GM15510 (cell line): ENCODE measurements at regions not wholly inside any gene's neighbourhood (a gene's known extent, or its start where the extent isn't known, plus 50 kb on each side); places are given as distances from the start of the nearest gene placed in this dataset.

Experiments used
- POLR2A ChIP-seq: IDR thresholded peaks from 3 replicates; pipeline ENCODE4 v1.6.1; 2011; ENCODE audit warnings: borderline replicate concordance; ENCODE audit not compliant: insufficient read length; ENCODE audit errors: extremely low read depth

GRCh38 chr6:112482373-112482772, 135.2 kb downstream of the RFPL4B start:
- TF ChIP-seq POLR2A = no peak

DNA sequence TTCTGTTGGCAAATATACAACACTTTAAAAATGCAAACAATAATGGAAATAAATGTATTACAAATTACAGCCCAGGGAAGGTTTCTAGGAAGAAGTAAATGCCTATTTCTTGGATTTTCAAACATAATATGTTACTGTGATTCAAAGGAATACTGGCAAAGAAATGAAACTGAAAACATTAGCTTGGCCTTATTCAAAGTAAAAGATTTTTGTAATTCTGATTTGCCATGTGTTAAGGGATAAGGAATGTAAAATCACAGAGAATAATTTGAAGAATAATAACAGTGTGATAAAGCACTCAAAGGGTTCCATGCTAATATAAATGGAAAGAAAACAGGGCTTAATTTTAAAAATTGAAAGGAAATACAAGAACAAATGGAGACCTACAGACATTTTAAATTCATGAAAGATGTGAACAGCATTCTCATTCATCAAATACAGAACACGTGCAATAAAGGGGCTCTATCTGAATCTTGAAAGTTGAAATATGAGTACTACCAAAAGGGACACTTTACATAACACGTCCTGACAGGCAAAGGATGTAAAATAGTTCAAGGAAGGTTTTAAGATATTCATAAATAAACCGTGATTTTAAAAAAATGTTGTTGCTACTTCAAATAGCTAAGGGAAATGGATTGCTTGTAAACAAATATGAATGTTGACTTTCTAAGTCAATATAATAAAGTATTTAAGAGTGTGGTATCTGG, 138.1 kb downstream of the RFPL4B start:
- TF ChIP-seq POLR2A = no peak

GRCh38 chr6:112485827-112486212, 138.7 kb downstream of the RFPL4B start:
- no peak for TF ChIP-seq POLR2A

- no peak for TF ChIP-seq POLR2A
Measured at GRCh38 chr6:112486454-112486853, 139.3 kb downstream of the RFPL4B start.

- TF ChIP-seq POLR2A = no peak
Measured at GRCh38 chr6:112488238-112488637, 141.1 kb downstream of the RFPL4B start.

- TF ChIP-seq POLR2A = no peak
Measured at GRCh38 chr6:112501705-112502104, 154.6 kb downstream of the RFPL4B start.

DNA sequence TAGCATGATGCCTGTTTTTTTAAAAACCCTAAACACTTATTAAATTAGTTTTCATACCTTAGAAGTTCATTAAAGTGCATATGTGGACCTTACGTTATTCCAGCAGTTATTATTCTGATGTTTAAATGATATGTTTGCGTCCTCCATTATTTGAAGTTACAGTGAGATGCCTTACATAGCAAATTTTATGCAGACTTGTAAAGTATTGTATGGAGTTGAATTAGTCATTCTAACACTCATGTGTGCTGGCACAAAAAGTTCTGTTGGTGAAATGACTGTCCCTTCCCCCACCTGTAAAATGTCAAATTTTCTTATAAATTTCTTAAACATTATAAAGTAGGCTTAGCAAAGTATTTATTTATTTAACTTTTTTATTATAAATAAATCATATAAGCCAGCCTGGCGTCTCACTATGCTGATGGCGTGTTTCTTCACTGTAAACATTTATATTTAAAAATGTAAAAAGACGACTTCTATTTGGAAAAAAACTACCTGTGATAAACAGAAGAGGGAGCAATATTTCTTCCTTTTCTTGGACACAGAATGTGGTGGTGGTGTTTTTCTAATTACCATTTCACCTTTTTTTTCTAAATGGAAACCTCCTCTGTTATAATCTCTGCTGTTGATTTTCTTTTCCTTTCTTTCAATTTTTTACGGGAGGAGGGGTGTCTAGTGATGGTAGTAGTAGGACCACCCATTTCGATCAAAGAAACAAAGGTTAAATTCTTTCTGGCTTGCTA, 155.4 kb downstream of the RFPL4B start:
- no peak for TF ChIP-seq POLR2A

DNA sequence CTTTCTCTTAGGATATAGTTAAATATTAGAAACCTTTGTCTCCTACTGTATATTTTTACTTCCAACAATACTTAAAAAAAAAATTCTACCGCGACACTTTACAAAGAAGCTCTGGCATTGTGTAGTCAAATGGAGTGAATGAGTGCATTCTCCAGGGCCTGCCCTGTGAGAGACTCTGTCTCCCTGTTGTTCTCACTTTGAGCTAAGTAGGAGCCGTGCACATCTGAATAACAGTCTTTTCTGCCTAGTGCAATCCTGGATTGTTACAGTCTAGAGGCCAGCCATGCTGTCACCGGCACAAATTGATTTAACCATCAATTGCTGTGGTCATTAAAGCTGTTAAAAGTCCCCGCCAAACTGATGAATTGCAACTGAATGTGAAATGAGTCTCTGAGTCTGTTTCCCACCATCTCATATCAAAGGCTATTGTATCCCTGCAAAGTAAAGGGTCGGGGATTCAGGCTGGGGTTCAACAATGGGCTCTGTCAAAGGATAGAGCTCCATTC, 156.0 kb downstream of the RFPL4B start:
- no peak for TF ChIP-seq POLR2A

- no peak for TF ChIP-seq POLR2A
Measured at GRCh38 chr6:112504621-112505020, 157.5 kb downstream of the RFPL4B start.

DNA sequence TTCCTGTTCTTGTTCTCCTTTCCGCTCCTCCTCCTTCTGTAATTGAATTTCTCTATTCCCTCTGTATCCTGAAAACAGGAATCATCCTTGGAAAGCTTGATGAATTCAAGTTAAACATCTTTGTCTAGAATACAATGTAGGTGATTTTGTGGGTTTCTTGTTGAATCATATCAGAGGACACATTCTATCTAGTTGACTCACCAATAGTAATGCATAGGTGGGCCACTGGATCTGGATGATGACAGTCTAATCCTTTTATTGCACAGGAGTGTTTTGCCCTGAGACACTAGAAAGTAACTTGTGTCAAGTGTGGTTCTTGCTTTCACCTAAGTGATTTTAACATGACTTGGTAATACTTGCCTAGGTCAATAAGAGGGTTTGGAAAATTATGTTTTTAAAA, 164.3 kb downstream of the RFPL4B start:
- no peak for TF ChIP-seq POLR2A

DNA sequence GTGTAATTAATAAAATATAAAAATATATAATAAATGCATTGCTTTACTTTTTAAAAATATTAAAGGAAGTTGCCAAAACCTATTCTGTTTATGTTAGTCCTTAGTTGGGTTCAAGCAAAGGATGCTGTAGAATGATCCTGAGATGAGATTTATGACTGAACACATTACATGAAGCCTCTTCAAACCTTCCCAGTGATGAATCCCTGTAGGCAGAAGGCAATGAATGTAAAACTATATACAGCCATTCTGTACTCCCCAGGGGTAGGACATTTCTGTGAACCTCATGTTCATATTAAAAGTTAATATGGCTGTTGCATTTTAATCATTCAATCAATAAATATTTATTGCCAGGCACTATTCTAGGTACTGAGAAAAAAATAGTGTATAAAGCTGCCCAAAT, 166.0 kb downstream of the RFPL4B start:
- no peak for TF ChIP-seq POLR2A

DNA sequence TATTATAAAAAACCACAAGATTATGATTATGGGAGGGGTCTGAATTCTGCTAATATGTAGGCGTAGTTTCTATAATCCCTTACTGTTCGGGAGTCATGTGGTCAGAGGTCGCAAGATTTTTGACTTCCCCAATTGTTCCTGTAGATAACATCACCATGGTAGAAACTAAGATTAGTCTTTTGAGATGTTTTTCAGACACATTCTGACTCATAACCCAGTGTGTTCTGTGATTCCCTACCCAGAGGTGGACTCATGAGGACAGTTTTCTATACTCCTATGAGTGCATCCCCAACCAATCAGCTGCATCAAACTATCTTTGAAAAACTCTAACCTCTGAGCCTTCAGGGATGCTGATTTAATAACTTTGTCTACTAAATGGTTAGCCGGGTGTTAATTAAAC, 175.5 kb downstream of the RFPL4B start:
- TF ChIP-seq POLR2A = no peak

- no peak for TF ChIP-seq POLR2A
Measured at GRCh38 chr6:112524071-112524470, 176.9 kb downstream of the RFPL4B start.

DNA sequence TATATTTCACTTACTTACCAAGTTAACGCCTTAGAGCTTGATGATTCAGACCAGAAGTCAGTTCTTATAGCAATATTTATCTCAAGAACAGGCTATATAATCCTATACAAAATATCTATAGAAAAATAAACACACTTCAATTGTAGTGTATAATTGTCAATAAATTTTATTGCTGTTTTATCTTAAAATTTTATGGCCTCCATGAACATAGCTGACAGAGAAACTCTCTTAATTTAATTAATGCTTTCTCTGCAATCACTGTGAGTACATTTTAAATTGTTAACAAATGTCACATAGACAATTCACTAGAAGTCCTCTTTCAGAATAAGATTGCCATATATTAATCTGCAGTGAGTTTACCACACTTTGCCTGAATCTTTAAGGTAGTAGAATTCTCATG, 178.6 kb downstream of the RFPL4B start:
- TF ChIP-seq POLR2A = no peak

DNA sequence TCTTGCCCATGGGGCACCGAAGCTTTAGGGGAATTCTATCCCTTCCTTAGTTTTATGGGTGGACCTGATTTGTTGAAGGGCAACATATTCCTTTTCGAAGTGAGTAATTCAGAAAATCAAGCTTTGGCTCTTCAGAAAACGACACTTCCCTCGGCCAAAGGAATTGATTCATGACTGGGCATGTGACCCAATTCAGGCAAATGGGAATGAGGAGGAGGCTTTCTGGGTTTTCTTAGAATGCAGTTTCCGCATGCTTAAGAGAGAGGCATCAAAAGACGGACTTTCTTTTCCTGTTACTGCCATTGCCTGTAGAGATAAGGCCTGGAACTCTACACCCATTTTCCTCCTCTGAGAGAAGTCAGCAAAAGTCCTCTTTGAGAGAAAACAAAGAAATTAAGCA, 179.5 kb downstream of the RFPL4B start:
- TF ChIP-seq POLR2A = no peak

DNA sequence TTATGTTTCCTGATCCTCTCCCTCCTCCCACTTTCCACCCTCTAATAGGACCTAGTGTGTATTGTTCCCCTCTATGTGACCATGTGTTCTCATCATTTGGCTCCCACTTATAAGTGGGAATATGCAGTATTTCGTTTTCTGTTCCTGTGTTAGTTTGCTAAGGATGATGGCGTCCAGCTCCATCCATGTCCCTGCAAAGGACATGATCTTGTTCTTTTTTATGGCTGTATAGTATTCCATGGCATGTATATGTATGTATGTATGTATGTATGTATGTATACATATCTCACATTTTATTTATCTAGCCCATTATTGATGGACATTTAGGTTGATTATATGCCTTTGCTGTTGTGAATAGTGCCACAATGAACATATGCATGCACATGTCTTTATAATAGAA, 188.7 kb downstream of the RFPL4B start:
- no peak for TF ChIP-seq POLR2A
